HEK293T (cell line): ENCODE measurements at regions not wholly inside any gene's neighbourhood (a gene's known extent, or its start where the extent isn't known, plus 50 kb on each side); places are given as distances from the start of the nearest gene placed in this dataset.

ENCODE experiments used
- ARNT ChIP-seq: fragments of 450-650 bp; IDR thresholded peaks from 2 replicates; pipeline ENCODE4 v1.6.1; 2017; ENCODE audit warnings: mild to moderate bottlenecking
- BHLHE40 ChIP-seq: fragments of 450-650 bp; IDR thresholded peaks from 2 replicates; pipeline ENCODE4 v1.6.1; 2016; ENCODE audit warnings: mild to moderate bottlenecking, moderate library complexity, borderline replicate concordance
- FOXA1 ChIP-seq: fragments of 450-650 bp; IDR thresholded peaks from 2 replicates; pipeline ENCODE4 v1.6.1; 2016; ENCODE audit warnings: mild to moderate bottlenecking
- FOXK2 ChIP-seq: fragments of 450-650 bp; IDR thresholded peaks from 2 replicates; pipeline ENCODE4 v1.6.1; 2016; ENCODE audit warnings: mild to moderate bottlenecking
- FOXM1 ChIP-seq: fragments of 450-650 bp; IDR thresholded peaks from 2 replicates; pipeline ENCODE4 v1.6.1; 2017; ENCODE audit warnings: mild to moderate bottlenecking, borderline replicate concordance
- HDGF ChIP-seq: fragments of 450-650 bp; IDR thresholded peaks from 2 replicates; pipeline ENCODE4 v1.6.1; 2017; ENCODE audit warnings: antibody characterized with exemption, borderline replicate concordance
- NFRKB ChIP-seq: fragments of 450-650 bp; IDR thresholded peaks from 2 replicates; pipeline ENCODE4 v1.6.1; 2016; ENCODE audit warnings: mild to moderate bottlenecking, moderate library complexity
- SP1 ChIP-seq: fragments of 450-650 bp; IDR thresholded peaks from 2 replicates; pipeline ENCODE4 v1.6.1; 2017
- SUZ12 ChIP-seq: fragments of 450-650 bp; IDR thresholded peaks from 2 replicates; pipeline ENCODE4 v1.6.1; 2016; ENCODE audit warnings: mild to moderate bottlenecking

DNA sequence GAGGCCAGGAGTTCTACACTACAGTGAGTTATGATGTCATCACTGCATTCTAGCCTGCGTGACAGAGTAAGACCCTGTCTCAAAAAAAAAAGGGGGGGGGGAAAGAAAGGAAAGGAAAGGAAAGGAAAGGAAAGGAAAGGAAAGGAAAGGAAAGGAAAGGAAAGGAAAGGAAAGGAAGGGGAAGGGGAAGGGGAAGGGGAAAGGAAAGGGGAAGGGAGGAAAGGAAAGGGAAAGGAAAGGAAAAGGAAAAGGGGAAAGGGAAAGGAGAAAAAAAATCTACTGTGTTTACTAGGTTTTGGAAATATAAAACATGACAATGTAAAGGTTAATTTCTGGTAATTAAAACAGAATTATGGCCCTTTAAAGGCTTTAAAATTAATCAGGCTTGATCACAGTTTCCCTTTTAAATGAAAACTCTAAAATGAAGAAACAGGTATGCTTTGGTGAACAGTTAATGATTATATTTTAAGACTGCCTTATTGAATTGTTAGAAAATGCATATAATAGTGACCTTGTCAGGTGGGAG is 131.9 kb upstream of the POU5F2 start:
- TF ChIP-seq SUZ12 (no peak), BHLHE40 (no peak), FOXK2 (no peak), ARNT (no peak), HDGF (no peak), FOXM1 (no peak), SP1 (no peak), FOXA1 (no peak), NFRKB (no peak)
